HFF-Myc (cell line): ENCODE measurements at regions not wholly inside any gene's neighbourhood (a gene's known extent, or its start where the extent isn't known, plus 50 kb on each side); places are given as distances from the start of the nearest gene placed in this dataset.

Experiments
- DNase-seq: peaks from one replicate; pipeline ENCODE4 v3.0.0-alpha.2; 2011; ENCODE audit warnings: low read depth; ENCODE audit errors: extremely low read depth
- H3K4me3 ChIP-seq: replicated peaks from 2 replicates; pipeline ENCODE4 v1.5.1; 2011; ENCODE audit warnings: low read depth, mild to moderate bottlenecking, control low read depth, low read length
- CTCF ChIP-seq: IDR thresholded peaks from 2 replicates; pipeline ENCODE4 v1.5.1; 2012; ENCODE audit warnings: mild to moderate bottlenecking, low read depth, low read length, control low read depth; ENCODE audit errors: missing control alignments

GRCh38 chr7:22884911-22885788 is 62.5 kb upstream of the TOMM7 start:
- no peak for TF ChIP-seq CTCF
- DNase-seq, result no peak
- H3K4me3 ChIP-seq, result no peak overlapping the region

- no peak overlapping the region for H3K4me3 ChIP-seq
- no peak for DNase-seq
- no peak for TF ChIP-seq CTCF
Observed at GRCh38 chr7:22882106-22882505, 59.5 kb upstream of the TOMM7 start.

- DNase-seq, result no peak
- H3K4me3 ChIP-seq, result no peak overlapping the region
- TF ChIP-seq CTCF, result no peak
Observed at GRCh38 chr7:22879709-22880306, 57.2 kb upstream of the TOMM7 start.

- TF ChIP-seq CTCF, result no peak
Observed at GRCh38 chr7:22879280-22879679, 56.6 kb upstream of the TOMM7 start.

GRCh38 chr7:22876986-22877729 is 54.5 kb upstream of the TOMM7 start:
- no peak for DNase-seq
- no peak overlapping the region for H3K4me3 ChIP-seq
- TF ChIP-seq CTCF, result no peak

More at GRCh38 chr7:22879280-22879679, 56.6 kb upstream of the TOMM7 start:
- no peak overlapping the region for H3K4me3 ChIP-seq
- DNase-seq, result no peak

- no peak overlapping the region for H3K4me3 ChIP-seq
- TF ChIP-seq CTCF, result no peak
- no peak for DNase-seq
Observed at GRCh38 chr7:22875470-22875869, 52.8 kb upstream of the TOMM7 start.
